ENCODE measurements at regions not wholly inside any gene's neighbourhood (a gene's known extent, or its start where the extent isn't known, plus 50 kb on each side); places are given as distances from the start of the nearest gene placed in this dataset.

- H2BK5ac ChIP-seq (ENCODE audit: low read depth, low read length, poor library complexity) = no peak overlapping the region
- no peak overlapping the region for H2AK5ac ChIP-seq (ENCODE audit: low read length)
- H3K4me3 ChIP-seq (ENCODE audit: low read depth, low read length) = no peak overlapping the region
- no peak overlapping the region for H2BK120ac ChIP-seq (ENCODE audit: insufficient read depth, low read length, poor library complexity)
- no peaks in the 10 kb centered on the region for H3K27me3 ChIP-seq (ENCODE audit: insufficient read depth, low read length)
- H3K9ac ChIP-seq (ENCODE audit: low read length) = no peak overlapping the region
- no CpG with 5 or more reads among the region's 3 CpGs for WGBS (ENCODE audit: extremely low coverage, insufficient coverage, insufficient read length)
- no peaks in the 10 kb centered on the region for H3K79me1 ChIP-seq (ENCODE audit: low read length)
- no peak overlapping the region for H3K27ac ChIP-seq (ENCODE audit: low read depth, low read length)
- H3K14ac ChIP-seq (ENCODE audit: low read length) = no peak overlapping the region
- H3K36me3 ChIP-seq (ENCODE audit: control insufficient read depth in 1 of 2, insufficient read depth in 2 of 2, low read length in 2 of 2) = no peaks in the 10 kb centered on the region
- no peaks in the 10 kb centered on the region for H3K79me2 ChIP-seq (ENCODE audit: control insufficient read depth, insufficient read depth, low read length, poor library complexity)
- H4K12ac ChIP-seq (ENCODE audit: low read depth, low read length) = no peak overlapping the region
- H3K4me1 ChIP-seq (ENCODE audit: control insufficient read depth in 1 of 2, insufficient read depth in 2 of 2, low read length in 2 of 2) = no peaks in the 10 kb centered on the region
- no peak overlapping the region for H3K4me2 ChIP-seq (ENCODE audit: low read length)
- no peak overlapping the region for H4K8ac ChIP-seq (ENCODE audit: low read depth, low read length)
- DNase-seq = no peak
- no peak overlapping the region for H4K91ac ChIP-seq (ENCODE audit: low read depth, low read length)
- no peak overlapping the region for H3K23ac ChIP-seq (ENCODE audit: low read length)
- no peak overlapping the region for H3K4ac ChIP-seq (ENCODE audit: low read depth, low read length)
- H2BK12ac ChIP-seq (ENCODE audit: low read length) = no peak overlapping the region
- H3K9me3 ChIP-seq (ENCODE audit: insufficient read depth, low read depth, low read length) = peaks cover 2% of the 10 kb centered on the region
- no peak overlapping the region for H3K18ac ChIP-seq (ENCODE audit: low read length)
- no peak overlapping the region for H2AFZ ChIP-seq (ENCODE audit: insufficient read depth, low read length, poor library complexity)
Observed at GRCh38 chr13:22773465-22773864, 407.3 kb upstream of the SGCG start.

DNA sequence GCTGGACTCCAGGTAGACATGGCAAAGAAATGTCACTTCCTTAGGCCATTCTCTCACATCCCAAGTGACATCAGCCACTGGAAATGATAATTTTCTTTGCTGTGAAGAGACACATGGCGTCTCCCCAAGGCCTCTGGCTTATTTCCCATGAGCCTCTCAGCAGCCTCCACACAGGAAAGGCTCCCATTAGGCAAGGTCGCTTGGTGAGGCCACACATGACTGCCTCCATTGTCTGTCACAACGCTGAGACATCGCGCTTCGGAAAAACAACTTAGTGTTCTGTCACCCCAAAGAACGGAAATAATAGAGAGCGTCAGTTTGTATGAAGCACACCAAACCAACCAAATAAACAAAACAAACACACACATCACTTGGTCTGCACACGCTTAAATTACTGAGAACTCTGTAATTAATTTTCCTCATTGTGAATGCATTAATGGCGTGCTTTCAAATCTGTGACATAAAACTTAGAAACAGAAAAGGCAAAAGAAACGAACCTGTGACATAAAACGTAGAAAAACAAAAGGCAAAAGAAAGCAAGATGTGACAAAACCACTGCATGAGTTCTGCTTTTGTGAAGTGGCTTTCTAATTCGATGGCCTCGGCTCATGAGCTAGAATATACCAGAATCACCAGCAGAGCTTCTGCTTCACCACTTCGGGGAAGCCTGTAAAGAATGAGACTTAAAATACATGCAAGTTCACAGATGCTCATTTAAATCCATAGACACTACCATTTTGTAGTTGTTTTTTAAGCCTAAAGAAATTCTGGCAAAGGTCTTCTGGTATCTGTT, 404.2 kb upstream of the SGCG start:
- Histone ChIP-seq H3K18ac (ENCODE audit: low read length) (no peak overlapping the region), H3K4me2 (ENCODE audit: low read length) (no peak overlapping the region), H2BK120ac (ENCODE audit: insufficient read depth, low read length, poor library complexity) (no peak overlapping the region), H3K4me1 (ENCODE audit: control insufficient read depth in 1 of 2, insufficient read depth in 2 of 2, low read length in 2 of 2) (no peaks in the 10 kb centered on the region), H3K27ac (ENCODE audit: low read depth, low read length) (no peak overlapping the region), H3K4ac (ENCODE audit: low read depth, low read length) (no peak overlapping the region), H4K91ac (ENCODE audit: low read depth, low read length) (no peak overlapping the region), H3K4me3 (ENCODE audit: low read depth, low read length) (no peak overlapping the region), H2BK5ac (ENCODE audit: low read depth, low read length, poor library complexity) (no peak overlapping the region), H4K12ac (ENCODE audit: low read depth, low read length) (no peak overlapping the region), H3K9ac (ENCODE audit: low read length) (no peak overlapping the region), H3K36me3 (ENCODE audit: control insufficient read depth in 1 of 2, insufficient read depth in 2 of 2, low read length in 2 of 2) (no peaks in the 10 kb centered on the region), H2BK12ac (ENCODE audit: low read length) (no peak overlapping the region), H3K79me1 (ENCODE audit: low read length) (no peaks in the 10 kb centered on the region), H3K23ac (ENCODE audit: low read length) (no peak overlapping the region), H4K8ac (ENCODE audit: low read depth, low read length) (no peak overlapping the region), H3K27me3 (ENCODE audit: insufficient read depth, low read length) (no peaks in the 10 kb centered on the region), H3K9me3 (ENCODE audit: insufficient read depth, low read depth, low read length) (peaks cover 2% of the 10 kb centered on the region), H2AK5ac (ENCODE audit: low read length) (no peak overlapping the region), H3K79me2 (ENCODE audit: control insufficient read depth, insufficient read depth, low read length, poor library complexity) (no peaks in the 10 kb centered on the region), H2AFZ (ENCODE audit: insufficient read depth, low read length, poor library complexity) (no peak overlapping the region), H3K14ac (ENCODE audit: low read length) (no peak overlapping the region)
- WGBS (ENCODE audit: extremely low coverage, insufficient coverage, insufficient read length) = no CpG with 5 or more reads among the region's 15 CpGs
- DNase-seq = no peak

GRCh38 chr13:22777207-22777606, 403.6 kb upstream of the SGCG start:
- H3K18ac ChIP-seq (ENCODE audit: low read length) = no peak overlapping the region
- no peaks in the 10 kb centered on the region for H3K79me1 ChIP-seq (ENCODE audit: low read length)
- no CpG with 5 or more reads among the region's 2 CpGs for WGBS (ENCODE audit: extremely low coverage, insufficient coverage, insufficient read length)
- H4K8ac ChIP-seq (ENCODE audit: low read depth, low read length) = no peak overlapping the region
- H3K36me3 ChIP-seq (ENCODE audit: control insufficient read depth in 1 of 2, insufficient read depth in 2 of 2, low read length in 2 of 2) = no peaks in the 10 kb centered on the region
- no peaks in the 10 kb centered on the region for H3K4me1 ChIP-seq (ENCODE audit: control insufficient read depth in 1 of 2, insufficient read depth in 2 of 2, low read length in 2 of 2)
- no peak overlapping the region for H2AK5ac ChIP-seq (ENCODE audit: low read length)
- no peaks in the 10 kb centered on the region for H3K27me3 ChIP-seq (ENCODE audit: insufficient read depth, low read length)
- H3K4me2 ChIP-seq (ENCODE audit: low read length) = no peak overlapping the region
- no peak for DNase-seq
- H4K12ac ChIP-seq (ENCODE audit: low read depth, low read length) = no peak overlapping the region
- H3K9ac ChIP-seq (ENCODE audit: low read length) = no peak overlapping the region
- no peak overlapping the region for H3K14ac ChIP-seq (ENCODE audit: low read length)
- H3K27ac ChIP-seq (ENCODE audit: low read depth, low read length) = no peak overlapping the region
- no peak overlapping the region for H2BK5ac ChIP-seq (ENCODE audit: low read depth, low read length, poor library complexity)
- H3K4ac ChIP-seq (ENCODE audit: low read depth, low read length) = no peak overlapping the region
- no peaks in the 10 kb centered on the region for H3K79me2 ChIP-seq (ENCODE audit: control insufficient read depth, insufficient read depth, low read length, poor library complexity)
- H3K23ac ChIP-seq (ENCODE audit: low read length) = no peak overlapping the region
- H3K9me3 ChIP-seq (ENCODE audit: insufficient read depth, low read depth, low read length) = peaks cover 2% of the 10 kb centered on the region
- H2BK12ac ChIP-seq (ENCODE audit: low read length) = no peak overlapping the region
- no peak overlapping the region for H2AFZ ChIP-seq (ENCODE audit: insufficient read depth, low read length, poor library complexity)
- no peak overlapping the region for H3K4me3 ChIP-seq (ENCODE audit: low read depth, low read length)
- no peak overlapping the region for H4K91ac ChIP-seq (ENCODE audit: low read depth, low read length)
- no peak overlapping the region for H2BK120ac ChIP-seq (ENCODE audit: insufficient read depth, low read length, poor library complexity)

- Histone ChIP-seq H3K27ac (ENCODE audit: low read depth, low read length) (peak overlapping the region; percentile 56), H4K8ac (ENCODE audit: low read depth, low read length) (no peak overlapping the region), H2BK5ac (ENCODE audit: low read depth, low read length, poor library complexity) (peak overlapping the region; percentile 8), H3K79me1 (ENCODE audit: low read length) (peaks cover 6% of the 10 kb centered on the region), H3K4ac (ENCODE audit: low read depth, low read length) (peak overlapping the region; percentile 31), H3K9me3 (ENCODE audit: insufficient read depth, low read depth, low read length) (no peaks in the 10 kb centered on the region), H2AK5ac (ENCODE audit: low read length) (no peak overlapping the region), H3K79me2 (ENCODE audit: control insufficient read depth, insufficient read depth, low read length, poor library complexity) (no peaks in the 10 kb centered on the region), H3K23ac (ENCODE audit: low read length) (no peak overlapping the region), H3K36me3 (ENCODE audit: control insufficient read depth in 1 of 2, insufficient read depth in 2 of 2, low read length in 2 of 2) (no peaks in the 10 kb centered on the region), H2BK12ac (ENCODE audit: low read length) (peak overlapping the region; percentile 4), H3K14ac (ENCODE audit: low read length) (no peak overlapping the region), H3K9ac (ENCODE audit: low read length) (no peak overlapping the region), H3K4me3 (ENCODE audit: low read depth, low read length) (no peak overlapping the region), H3K4me2 (ENCODE audit: low read length) (no peak overlapping the region), H3K18ac (ENCODE audit: low read length) (no peak overlapping the region), H2BK120ac (ENCODE audit: insufficient read depth, low read length, poor library complexity) (no peak overlapping the region), H2AFZ (ENCODE audit: insufficient read depth, low read length, poor library complexity) (no peak overlapping the region), H4K12ac (ENCODE audit: low read depth, low read length) (no peak overlapping the region), H4K91ac (ENCODE audit: low read depth, low read length) (peak overlapping the region; percentile 48), H3K27me3 (ENCODE audit: insufficient read depth, low read length) (no peaks in the 10 kb centered on the region), H3K4me1 (ENCODE audit: control insufficient read depth in 1 of 2, insufficient read depth in 2 of 2, low read length in 2 of 2) (peaks cover 8 to 9% of the 10 kb centered on the region in 2 experiments)
- no peak for DNase-seq
- WGBS (ENCODE audit: extremely low coverage, insufficient coverage, insufficient read length) = no CpG with 5 or more reads among the region's 9 CpGs
Observed at GRCh38 chr13:22789027-22789593, 391.7 kb upstream of the SGCG start.
